ENCODE measurements at regions not wholly inside any gene's neighbourhood (a gene's known extent, or its start where the extent isn't known, plus 50 kb on each side); places are given as distances from the start of the nearest gene placed in this dataset.
"Not testable (repeated sequence)": the region's sequence is repeated elsewhere in the genome, so short reads cannot be mapped to it uniquely, and the experiment has no call there.

DNA sequence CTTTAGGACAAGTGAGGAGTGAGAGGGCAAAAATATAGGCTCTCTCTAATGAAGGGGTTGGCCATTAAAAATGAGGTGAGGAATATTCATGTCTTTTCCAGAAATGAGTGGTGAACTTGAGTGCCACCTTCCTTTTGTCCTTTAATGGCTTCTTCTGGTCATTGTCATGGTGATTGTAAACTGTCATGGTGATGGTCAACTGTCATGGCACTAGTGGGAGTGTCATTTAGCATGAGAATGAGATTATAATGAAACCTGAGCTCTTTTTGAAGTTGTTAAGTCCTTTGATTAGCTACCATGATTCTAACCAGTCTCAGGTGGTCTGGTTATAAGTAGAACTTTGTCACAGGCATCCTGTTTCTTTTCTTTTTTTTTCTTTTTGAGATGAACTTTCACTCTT lies 524.4 kb downstream of the NEBL start:
- TF ChIP-seq, protein P1, sequence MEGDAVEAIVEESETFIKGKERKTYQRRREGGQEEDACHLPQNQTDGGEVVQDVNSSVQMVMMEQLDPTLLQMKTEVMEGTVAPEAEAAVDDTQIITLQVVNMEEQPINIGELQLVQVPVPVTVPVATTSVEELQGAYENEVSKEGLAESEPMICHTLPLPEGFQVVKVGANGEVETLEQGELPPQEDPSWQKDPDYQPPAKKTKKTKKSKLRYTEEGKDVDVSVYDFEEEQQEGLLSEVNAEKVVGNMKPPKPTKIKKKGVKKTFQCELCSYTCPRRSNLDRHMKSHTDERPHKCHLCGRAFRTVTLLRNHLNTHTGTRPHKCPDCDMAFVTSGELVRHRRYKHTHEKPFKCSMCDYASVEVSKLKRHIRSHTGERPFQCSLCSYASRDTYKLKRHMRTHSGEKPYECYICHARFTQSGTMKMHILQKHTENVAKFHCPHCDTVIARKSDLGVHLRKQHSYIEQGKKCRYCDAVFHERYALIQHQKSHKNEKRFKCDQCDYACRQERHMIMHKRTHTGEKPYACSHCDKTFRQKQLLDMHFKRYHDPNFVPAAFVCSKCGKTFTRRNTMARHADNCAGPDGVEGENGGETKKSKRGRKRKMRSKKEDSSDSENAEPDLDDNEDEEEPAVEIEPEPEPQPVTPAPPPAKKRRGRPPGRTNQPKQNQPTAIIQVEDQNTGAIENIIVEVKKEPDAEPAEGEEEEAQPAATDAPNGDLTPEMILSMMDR (IDR thresholded peaks at IDR 0.05; ENCODE audit: insufficient read depth, low read length) = no peak
- no peak overlapping the region for H3K4me3 ChIP-seq (ENCODE audit: low read depth, low read length)
- no peak for DNase-seq (ENCODE audit: low read depth)

DNA sequence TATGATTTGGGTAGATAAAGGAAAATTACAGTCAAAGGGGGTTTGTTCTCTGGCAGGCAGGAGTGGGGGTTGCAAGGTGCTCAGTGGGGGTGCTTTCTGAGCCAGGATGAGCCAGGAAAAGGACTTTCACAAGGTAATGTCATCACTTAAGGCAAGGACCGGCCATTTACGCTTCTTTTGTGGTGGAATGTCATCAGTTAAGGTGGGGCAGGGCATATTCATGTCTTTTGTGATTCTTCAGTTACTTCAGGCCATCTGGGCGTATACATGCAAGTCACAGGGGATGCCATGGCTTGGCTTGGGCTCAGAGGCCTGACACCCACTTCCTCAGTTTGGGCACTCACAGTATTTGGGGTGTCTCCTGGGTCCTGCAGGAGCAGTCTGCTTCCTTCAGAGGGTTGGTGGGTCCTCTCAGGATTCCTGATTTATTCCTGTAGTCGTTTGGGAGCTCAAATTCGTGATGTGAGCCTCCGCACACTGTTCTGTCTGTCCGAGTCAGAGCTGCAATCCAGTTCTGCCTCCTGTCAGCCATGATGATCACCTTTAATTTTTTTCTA lies 526.1 kb downstream of the NEBL start:
- H3K4me3 ChIP-seq (ENCODE audit: low read depth, low read length); DNase-seq (ENCODE audit: low read depth): not testable (repeated sequence)

DNA sequence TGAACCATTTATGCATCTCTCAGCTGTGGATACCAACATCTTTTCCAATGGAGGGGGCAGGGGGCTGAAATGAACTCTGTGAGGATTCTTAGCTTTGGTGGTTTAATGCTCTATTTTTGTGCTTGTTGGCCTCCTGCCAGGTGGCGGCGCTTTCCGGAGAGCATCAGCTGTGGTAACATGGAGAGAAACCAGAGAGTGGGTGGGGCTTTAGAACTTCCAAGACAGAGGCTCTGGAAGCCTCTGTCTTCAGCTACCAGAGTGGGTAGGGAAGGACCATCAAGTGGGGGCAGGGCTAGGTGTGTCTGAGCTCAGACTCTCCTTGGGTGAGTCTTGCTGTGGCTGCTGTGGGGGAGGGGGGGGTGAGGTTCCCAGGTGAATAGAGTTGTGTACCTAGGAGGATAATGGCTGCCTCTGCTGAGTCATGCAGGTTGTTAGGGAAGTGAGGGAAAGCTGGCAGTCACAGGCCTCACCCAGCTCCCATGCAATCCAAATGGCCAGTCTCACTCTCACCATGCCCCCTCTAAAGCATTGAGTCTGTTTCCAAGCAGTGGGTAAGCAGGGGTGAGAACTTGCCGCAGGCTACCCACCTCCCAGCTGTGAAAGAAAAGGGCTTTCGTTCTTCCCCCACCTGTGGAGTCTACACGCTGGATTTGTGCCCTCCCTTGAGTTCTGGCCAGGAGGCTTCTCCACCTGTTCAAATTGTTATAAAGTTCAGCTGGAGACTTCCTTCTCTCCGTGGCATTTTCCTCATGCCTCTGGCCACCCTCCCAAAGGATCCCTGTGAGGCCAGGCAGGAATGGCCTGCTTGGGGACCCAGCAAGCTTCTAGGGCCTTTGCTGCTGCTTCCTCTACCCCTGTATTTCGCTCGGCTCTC lies 527.0 kb downstream of the NEBL start:
- DNase-seq (ENCODE audit: low read depth) = no peak
- H3K4me3 ChIP-seq (ENCODE audit: low read depth, low read length) = no peak overlapping the region
- TF ChIP-seq, protein P1 (IDR thresholded peaks at IDR 0.05; ENCODE audit: insufficient read depth, low read length) = no peak

DNA sequence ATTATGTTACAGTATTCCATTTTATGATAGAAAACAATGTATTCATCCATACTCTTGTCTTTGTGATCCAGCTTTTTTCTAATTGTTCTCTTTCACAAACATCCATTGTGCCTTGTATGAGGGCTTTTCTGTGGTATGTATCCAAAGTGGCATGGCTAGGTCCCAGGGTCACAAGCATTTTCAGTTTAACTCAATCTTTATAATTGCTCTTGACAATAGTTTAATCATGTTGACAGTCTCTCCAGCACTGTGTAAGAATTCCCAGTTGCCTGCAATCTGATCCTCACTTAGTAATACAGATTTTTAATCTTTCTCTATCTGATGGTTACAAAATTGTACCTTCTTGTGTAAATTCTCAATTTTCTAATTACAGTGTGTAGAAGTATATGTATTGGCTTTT lies 533.4 kb downstream of the NEBL start:
- H3K4me3 ChIP-seq (ENCODE audit: low read depth, low read length) = no peak overlapping the region
- no peak for DNase-seq (ENCODE audit: low read depth)
- TF ChIP-seq, protein P1 (IDR thresholded peaks at IDR 0.05; ENCODE audit: insufficient read depth, low read length) = no peak

DNA sequence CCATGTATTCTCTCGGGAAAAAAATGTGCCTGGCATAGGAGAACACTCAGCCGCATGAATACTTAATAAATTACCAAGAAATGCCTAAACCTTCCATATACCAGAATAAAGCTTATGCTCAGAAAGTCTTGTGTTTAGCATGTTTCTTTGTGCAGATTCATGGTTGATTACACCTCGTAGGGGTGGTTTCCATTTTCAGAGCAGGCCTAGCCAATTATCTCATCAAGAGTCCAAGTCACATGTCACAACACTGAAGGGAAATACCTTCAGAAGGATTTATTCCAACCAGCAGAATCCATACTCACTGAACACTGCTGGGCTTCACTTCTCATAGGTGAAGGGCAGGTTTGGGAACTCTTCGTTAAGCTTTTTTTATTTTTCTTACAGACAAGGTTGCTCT lies 539.7 kb downstream of the PLXDC2 start:
- TF ChIP-seq, protein P1 (IDR thresholded peaks at IDR 0.05; ENCODE audit: insufficient read depth, low read length) = no peak
- H3K4me3 ChIP-seq (ENCODE audit: low read depth, low read length) = no peak overlapping the region
- DNase-seq (ENCODE audit: low read depth) = no peak

DNA sequence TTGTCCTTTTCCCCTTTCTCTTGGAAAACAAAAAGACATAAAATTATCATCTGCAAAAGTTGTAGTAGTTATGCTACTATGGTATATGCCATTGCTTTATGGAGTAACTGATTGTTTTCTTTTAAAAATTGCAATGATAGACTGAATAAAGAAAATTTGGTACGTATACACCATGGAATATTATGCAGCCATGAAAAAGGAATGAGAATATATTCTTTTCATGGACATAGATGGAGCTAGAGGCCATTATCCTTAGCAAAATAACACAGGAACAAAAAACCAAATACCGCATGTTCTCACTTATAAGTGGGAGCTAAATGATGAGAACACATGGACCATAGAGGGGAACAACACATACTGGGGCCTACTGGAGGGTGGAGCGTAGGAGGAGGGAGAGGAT lies 538.8 kb downstream of the PLXDC2 start:
- TF ChIP-seq, protein P1 (IDR thresholded peaks at IDR 0.05; ENCODE audit: insufficient read depth, low read length) = no peak
- no peak overlapping the region for H3K4me3 ChIP-seq (ENCODE audit: low read depth, low read length)
- DNase-seq (ENCODE audit: low read depth) = no peak

DNA sequence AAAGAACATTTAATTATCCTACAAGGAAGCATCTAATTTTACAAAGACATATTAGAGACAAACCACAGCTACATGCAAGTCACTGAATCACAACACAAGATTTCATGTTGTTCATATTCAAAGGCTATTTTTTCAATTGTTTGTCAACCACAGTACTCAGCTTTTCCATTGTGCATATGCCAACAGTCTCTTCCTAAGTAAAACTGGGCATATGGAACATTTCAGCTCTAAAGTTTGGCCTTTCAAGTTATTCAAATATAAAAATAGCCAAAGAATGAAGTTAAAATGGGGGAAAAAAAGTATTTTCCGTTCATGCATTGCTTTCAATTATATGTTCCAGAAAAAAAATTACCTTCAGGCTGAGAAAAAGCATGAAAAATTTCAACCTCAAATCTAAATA lies 537.9 kb downstream of the PLXDC2 start:
- H3K4me3 ChIP-seq (ENCODE audit: low read depth, low read length) = no peak overlapping the region
- DNase-seq (ENCODE audit: low read depth) = no peak
- TF ChIP-seq, protein P1 (IDR thresholded peaks at IDR 0.05; ENCODE audit: insufficient read depth, low read length) = no peak
